Gastrocnemius medialis (tissue), 4 donors: ENCODE measurements at regions not wholly inside any gene's neighbourhood (a gene's known extent, or its start where the extent isn't known, plus 50 kb on each side); places are given as distances from the start of the nearest gene placed in this dataset.

Experiments
- CTCF ChIP-seq, 5 experiments: fragments of 450-650 bp in 3 of 5; fragments of 200-600 bp in 2 of 5; sonication (generic) in 2 of 5; IDR thresholded peaks in 4 of 5; conservative IDR thresholded peaks in 1 of 5; 1 replicate in 4 of 5; 2 replicates in 1 of 5; pipeline ENCODE4 v1.5.1; 2016 to 2019; ENCODE audit warnings: antibody characterized with exemption in 5 of 5, mild to moderate bottlenecking in 3 of 5, moderate library complexity in 3 of 5
- POLR2A ChIP-seq, 2 donors: fragments of 450-650 bp; IDR thresholded peaks; one replicate each; pipeline ENCODE4 v1.6.1; 2017; ENCODE audit warnings: antibody characterized with exemption in 2 of 2, mild to moderate bottlenecking in 2 of 2, moderate library complexity in 2 of 2

GRCh38 chr13:26987486-26988013 is 184.1 kb downstream of the USP12 start:
- TF ChIP-seq CTCF (IDR thresholded peaks at IDR 0.05 in 4 of 5, conservative IDR thresholded peaks at IDR 0.05 in 1 of 5): no peak
- TF ChIP-seq POLR2A (IDR thresholded peaks at IDR 0.05): no peak
